ENCODE measurements at regions not wholly inside any gene's neighbourhood (a gene's known extent, or its start where the extent isn't known, plus 50 kb on each side); places are given as distances from the start of the nearest gene placed in this dataset.

GRCh38 chr11:37372667-37373066 is 774.6 kb upstream of the RAG2 start:
- H3K14ac ChIP-seq (ENCODE audit: insufficient read depth, low read length), result no peak overlapping the region
- H2BK12ac ChIP-seq (ENCODE audit: insufficient read length, low read depth, low read length), result no peak overlapping the region
- no peaks in the 10 kb centered on the region for H3K4me1 ChIP-seq (ENCODE audit: insufficient read depth, low read length)
- no peak overlapping the region for H3K4ac ChIP-seq (ENCODE audit: low read depth, low read length)
- H3K18ac ChIP-seq (ENCODE audit: insufficient read length, low read depth, low read length), result no peak overlapping the region
- H3K56ac ChIP-seq (ENCODE audit: insufficient read length, low read depth, low read length), result no peak overlapping the region
- H2BK15ac ChIP-seq (ENCODE audit: low read depth, low read length), result no peak overlapping the region
- no peak overlapping the region for H2BK120ac ChIP-seq (ENCODE audit: low read depth, low read length, poor library complexity, severe bottlenecking)
- H3T11ph ChIP-seq (ENCODE audit: low read length), result no peak overlapping the region
- H3K79me1 ChIP-seq (ENCODE audit: insufficient read depth, low read depth, low read length, poor library complexity, severe bottlenecking), result no peaks in the 10 kb centered on the region
- H4K5ac ChIP-seq (ENCODE audit: insufficient read length, low read depth, low read length), result no peak overlapping the region
- Mint-ChIP-seq H3K4me1 (no peaks in the 10 kb centered on the region), H3K27ac (no peak overlapping the region), H3K4me3 (no peak overlapping the region), H3K27me3 (ENCODE audit: low read depth) (no peaks in the 10 kb centered on the region), H3K9me3 (peaks cover 11 to 17% of the 10 kb centered on the region in 2 experiments; a peak in 4 of 5 replicates), H3K36me3 (ENCODE audit: insufficient read depth in 1 of 3, low read depth in 3 of 3) (peaks cover 0 to 2% (median under 1%) of the 10 kb centered on the region in 3 experiments; a peak in 1 of 7 replicates)
- no peak overlapping the region for H4K8ac ChIP-seq (replicated peaks; ENCODE audit: insufficient read length, low read depth, low read length)
- no peaks in the 10 kb centered on the region for H3K79me2 ChIP-seq (ENCODE audit: insufficient read depth, low read length)
- TF ChIP-seq CTCF (conservative IDR thresholded peaks at IDR 0.05), result no peak
- no peak for DNase-seq
- WGBS (ENCODE audit: extremely low coverage, insufficient read length, low lambda C conversion rate), result no CpG with 5 or more reads among the region's 2 CpGs
- no peak overlapping the region for H3K9ac ChIP-seq (ENCODE audit: extremely low read depth, insufficient read length, low read length)
- H2AFZ ChIP-seq (ENCODE audit: low read length), result no peak overlapping the region
- H3K23ac ChIP-seq (ENCODE audit: insufficient read length, low read depth, low read length), result no peak overlapping the region
- H4K20me1 ChIP-seq (ENCODE audit: control insufficient read depth, insufficient read depth, insufficient read length), result no peaks in the 10 kb centered on the region
- no peaks in the 10 kb centered on the region for H3K9me3 ChIP-seq (ENCODE audit: control insufficient read depth, low read depth, low read length)
- no peak overlapping the region for H3K4me2 ChIP-seq (ENCODE audit: insufficient read depth, insufficient read length, low read length)
- H2AK5ac ChIP-seq (ENCODE audit: insufficient read length, low read length), result no peak overlapping the region
- no peaks in the 10 kb centered on the region for H3K27me3 ChIP-seq (ENCODE audit: insufficient read depth, low read length)
- H2BK20ac ChIP-seq (ENCODE audit: low read depth, low read length, poor library complexity, severe bottlenecking), result no peak overlapping the region
- H2BK5ac ChIP-seq (ENCODE audit: insufficient read length, low read length), result no peak overlapping the region
- no peaks in the 10 kb centered on the region for H3K23me2 ChIP-seq (ENCODE audit: insufficient read length, low read depth, low read length, poor library complexity, severe bottlenecking)
- H3K27ac ChIP-seq (ENCODE audit: insufficient read length, low read depth, low read length), result no peak overlapping the region
- H4K91ac ChIP-seq (ENCODE audit: insufficient read length, low read depth, low read length), result no peak overlapping the region
